ENCODE measurements at regions not wholly inside any gene's neighbourhood (a gene's known extent, or its start where the extent isn't known, plus 50 kb on each side); places are given as distances from the start of the nearest gene placed in this dataset.

GRCh38 chr6:139800837-139801236 lies 426.4 kb upstream of the CITED2 start:
- TF ChIP-seq CTCF (IDR thresholded peaks at IDR 0.05) (no peak), POLR2AphosphoS5 (IDR thresholded peaks at IDR 0.05) (no peak)
